Right cardiac atrium (tissue), 5 donors: ENCODE measurements at regions not wholly inside any gene's neighbourhood (a gene's known extent, or its start where the extent isn't known, plus 50 kb on each side); places are given as distances from the start of the nearest gene placed in this dataset.
"Not testable (repeated sequence)": the region's sequence is repeated elsewhere in the genome, so short reads cannot be mapped to it uniquely, and the experiment has no call there.

Source experiments
- ATAC-seq, 2 donors: fragments of 200-7000 bp; cut with Tn5 transposase; one replicate each; pipeline versions ENCODE4 v1.8.0 to v1.9.1; 2020; ENCODE audit warnings: moderate library complexity in 2 of 2, mild to moderate bottlenecking in 1 of 2
- DNase-seq, 3 donors: peaks; one replicate each; pipeline ENCODE4 v3.0.0-alpha.2; 2020
- H3K27ac ChIP-seq: one replicate; pipeline ENCODE4 v1.5.1; 2013; ENCODE audit warnings: mild to moderate bottlenecking, low read length, control low read depth, moderate library complexity
- H3K27me3 ChIP-seq: one replicate; pipeline ENCODE4 v1.6.1; 2013; ENCODE audit not compliant: control insufficient read depth, insufficient read depth
- H3K4me1 ChIP-seq: one replicate; pipeline ENCODE4 v1.6.1; 2013; ENCODE audit warnings: low read length; ENCODE audit not compliant: control insufficient read depth, insufficient read depth
- H3K4me3 ChIP-seq: one replicate; pipeline ENCODE4 v1.5.1; 2013; ENCODE audit warnings: low read length, control low read depth
- H3K9me3 ChIP-seq: one replicate; pipeline ENCODE4 v1.6.1; 2013; ENCODE audit warnings: low read length; ENCODE audit not compliant: control insufficient read depth
- WGBS: extraction: QIAGEN DNeasy Blood & Tissue Kit; methylation state at CpG from one replicate; pipeline ENCODE4 v1.1.7; 2013; 5-methylcytosine and 5-hydroxymethylcytosine counted together
- intact Hi-C, 4 donors: fragments of 100-400 bp; cut with DNase I; formaldehyde crosslinking; loops; one replicate each; pipeline versions ENCODE4 v1.11.0 to v1.14.0; 2022 to 2023
- donor health status: healthy with polysubstance abuse.
- donor health status: DM: no; HTN: yes; CAD: no.
- donor health status: DM: no; HTN: no; CAD: no.
- donor health status: DM: no; HTN: yes; CAD: no; lungs with severe emphysema.
- donor health status: DM: yes; HTN: yes; CAD: no.

DNA sequence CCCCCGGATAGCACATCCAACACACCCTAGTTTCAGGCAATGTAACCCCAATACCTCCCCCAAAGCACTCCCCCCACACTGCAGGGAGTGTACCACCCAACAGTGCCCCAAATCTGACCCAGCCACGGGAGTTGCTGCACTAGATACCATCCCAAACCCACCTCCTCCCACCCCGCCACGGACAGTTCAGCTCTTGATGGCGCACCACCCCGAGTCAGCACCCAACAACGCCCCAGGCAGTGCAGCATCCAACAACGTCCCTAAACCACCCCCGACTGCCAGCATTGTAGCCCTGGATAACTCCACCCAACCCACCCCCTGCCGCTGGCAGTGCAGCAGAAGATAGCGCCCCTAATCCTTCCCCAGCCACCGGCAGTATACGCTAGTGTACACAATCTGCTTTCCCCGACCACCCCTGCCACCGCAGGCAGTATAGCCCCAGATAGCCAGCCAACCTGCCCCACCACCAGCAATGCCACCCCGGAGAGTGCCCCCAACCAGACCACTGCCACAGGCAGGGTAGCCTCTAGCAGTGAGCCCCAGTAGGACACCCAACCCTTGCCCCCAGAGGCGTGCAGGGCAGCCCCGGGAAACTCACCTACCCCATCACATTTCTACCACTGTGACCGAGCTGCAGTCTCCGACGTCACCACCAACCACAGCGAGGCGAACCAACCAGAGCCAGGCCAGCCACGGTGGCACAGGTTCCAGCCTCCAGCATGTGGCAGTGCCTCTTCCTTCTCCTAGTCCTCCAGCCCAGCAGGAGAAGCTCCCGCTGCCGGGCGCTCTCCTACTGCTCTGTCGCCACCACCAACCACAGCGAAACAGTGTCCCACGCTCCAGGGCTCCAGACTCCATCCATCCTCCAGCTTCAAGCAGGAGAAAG, 178.1 kb downstream of the POTEB3 start:
- Histone ChIP-seq H3K9me3 (no peaks in the 10 kb centered on the region), H3K27me3 (no peaks in the 10 kb centered on the region), H3K4me1 (no peaks in the 10 kb centered on the region), H3K27ac (no peak overlapping the region), H3K4me3 (no peak overlapping the region)
- intact Hi-C loops = no loop called here
- ATAC-seq = peak; percentile 15 to 43
- WGBS = 84% methylated on average over 30 of the region's 30 CpGs
- DNase-seq = peak in 2 of 3 donors; percentile 48 to 60

DNA sequence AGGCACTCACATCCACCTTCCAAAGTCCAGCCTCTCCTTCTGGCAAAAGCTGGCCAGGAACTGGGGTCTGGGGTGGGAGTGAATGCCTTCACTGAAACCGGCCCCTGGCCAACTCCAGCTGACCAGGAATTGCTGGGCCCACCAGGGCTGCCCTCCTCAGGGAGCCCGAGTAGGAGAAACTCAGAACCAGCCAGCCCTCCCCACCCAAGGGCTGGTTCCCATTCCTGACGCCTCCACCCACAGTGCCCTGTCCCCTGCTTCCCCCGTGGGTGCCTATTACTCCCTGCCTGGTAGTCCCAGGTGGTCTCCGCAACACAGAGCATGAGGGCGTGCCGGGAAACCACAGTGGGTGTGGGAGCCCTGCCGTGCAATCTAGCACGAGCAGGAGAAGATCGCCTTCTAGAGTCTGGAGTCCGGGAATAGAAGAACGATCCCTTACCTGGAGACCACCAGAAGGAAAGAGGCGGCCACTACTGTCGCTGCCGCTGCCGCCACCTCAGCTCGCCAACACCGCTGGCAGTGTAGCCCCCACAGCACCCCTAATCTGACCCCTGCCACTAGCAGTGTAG, 178.8 kb downstream of the POTEB3 start:
- H3K27me3 ChIP-seq = no peaks in the 10 kb centered on the region
- no peak overlapping the region for H3K27ac ChIP-seq
- peak; percentile 40 to 48 for ATAC-seq
- no peaks in the 10 kb centered on the region for H3K4me1 ChIP-seq
- intact Hi-C loops = no loop called here
- H3K9me3 ChIP-seq = no peaks in the 10 kb centered on the region
- peak in 2 of 3 donors; percentile 58 to 64 for DNase-seq
- 83% methylated on average over 18 of the region's 18 CpGs for WGBS
- no peak overlapping the region for H3K4me3 ChIP-seq

DNA sequence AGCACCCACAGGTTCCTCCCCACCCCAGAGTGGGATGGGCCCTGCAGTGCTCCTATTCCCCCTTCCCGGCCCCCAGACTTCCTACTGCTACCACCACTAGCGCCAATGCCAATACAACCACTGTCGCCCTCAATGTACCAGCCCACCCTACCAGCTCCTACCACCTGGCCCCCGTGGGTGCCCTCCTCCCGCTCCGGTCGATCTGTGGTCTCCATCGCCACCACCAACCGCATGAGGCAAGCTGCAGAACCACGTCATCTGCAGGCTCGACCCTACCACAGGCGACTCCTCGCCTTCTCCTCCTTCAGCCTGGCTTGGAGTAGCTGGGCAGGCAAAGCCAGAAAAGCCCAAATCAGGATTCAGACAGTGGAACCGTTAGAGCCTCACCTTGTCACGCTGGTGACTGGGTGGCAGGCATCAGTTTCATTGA, 179.3 kb downstream of the POTEB3 start:
- no peak overlapping the region for H3K27ac ChIP-seq
- peak; percentile 13 to 64 (median 51) for DNase-seq
- no peak overlapping the region for H3K4me3 ChIP-seq
- no peaks in the 10 kb centered on the region for H3K4me1 ChIP-seq
- intact Hi-C loops = no loop called here
- WGBS = 80% methylated on average over 15 of the region's 15 CpGs
- no peaks in the 10 kb centered on the region for H3K27me3 ChIP-seq
- no peaks in the 10 kb centered on the region for H3K9me3 ChIP-seq
- no peak for ATAC-seq

DNA sequence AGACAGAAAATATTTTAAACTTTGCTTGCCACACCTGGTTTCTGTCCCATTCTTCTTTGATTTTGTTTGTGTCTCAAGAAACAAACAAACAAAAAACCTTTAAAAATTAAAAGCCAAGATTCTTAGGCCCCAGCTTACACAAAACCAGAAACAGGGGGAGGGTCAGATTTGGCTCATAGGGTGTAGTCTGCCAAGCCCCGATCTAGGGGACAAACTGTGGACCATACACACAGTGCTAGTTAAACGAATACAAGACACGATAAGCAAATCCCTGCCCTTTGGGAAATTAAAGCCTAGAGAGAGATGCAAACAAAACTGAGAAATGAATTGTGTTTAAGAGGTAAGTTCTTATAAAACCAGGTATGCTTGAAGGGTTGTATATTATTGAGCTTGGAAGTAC, 181.7 kb downstream of the POTEB3 start:
- H3K4me3 ChIP-seq, H3K27ac ChIP-seq, DNase-seq, H3K27me3 ChIP-seq, intact Hi-C loops, H3K4me1 ChIP-seq, H3K9me3 ChIP-seq: not testable (repeated sequence)
- WGBS = 78% methylated on average over 3 of the region's 3 CpGs
- ATAC-seq = peak in 1 of 2 donors; percentile 23

DNA sequence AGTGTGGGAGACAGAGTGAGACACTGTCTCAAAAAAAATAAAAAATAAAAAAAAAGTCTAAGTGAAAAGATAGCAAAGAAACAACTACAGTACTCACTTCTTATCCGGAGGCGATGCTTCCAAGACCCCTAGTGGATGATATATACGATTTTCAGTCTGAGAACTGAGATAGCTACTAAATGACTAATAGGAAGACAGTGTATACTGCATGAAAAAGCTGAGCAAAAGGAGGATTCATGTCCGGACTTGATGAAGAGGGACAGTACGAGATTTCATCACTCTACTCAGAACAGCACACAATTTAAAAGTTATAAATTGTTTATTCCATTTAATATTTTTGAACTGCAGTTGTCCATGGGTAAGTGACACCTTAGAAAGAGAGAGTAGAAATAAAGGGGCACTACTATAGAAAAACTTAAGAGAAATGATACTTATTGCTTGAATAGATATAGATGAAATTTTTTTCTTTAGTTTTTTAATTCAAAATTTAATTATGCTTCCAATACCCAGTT, 190.7 kb downstream of the POTEB3 start:
- H3K27ac ChIP-seq, H3K4me1 ChIP-seq, H3K27me3 ChIP-seq, ATAC-seq, H3K4me3 ChIP-seq, H3K9me3 ChIP-seq, intact Hi-C loops, DNase-seq: not testable (repeated sequence)
- WGBS = 74% methylated on average over 4 of the region's 5 CpGs
